ENCODE measurements at regions not wholly inside any gene's neighbourhood (a gene's known extent, or its start where the extent isn't known, plus 50 kb on each side); places are given as distances from the start of the nearest gene placed in this dataset.

DNA sequence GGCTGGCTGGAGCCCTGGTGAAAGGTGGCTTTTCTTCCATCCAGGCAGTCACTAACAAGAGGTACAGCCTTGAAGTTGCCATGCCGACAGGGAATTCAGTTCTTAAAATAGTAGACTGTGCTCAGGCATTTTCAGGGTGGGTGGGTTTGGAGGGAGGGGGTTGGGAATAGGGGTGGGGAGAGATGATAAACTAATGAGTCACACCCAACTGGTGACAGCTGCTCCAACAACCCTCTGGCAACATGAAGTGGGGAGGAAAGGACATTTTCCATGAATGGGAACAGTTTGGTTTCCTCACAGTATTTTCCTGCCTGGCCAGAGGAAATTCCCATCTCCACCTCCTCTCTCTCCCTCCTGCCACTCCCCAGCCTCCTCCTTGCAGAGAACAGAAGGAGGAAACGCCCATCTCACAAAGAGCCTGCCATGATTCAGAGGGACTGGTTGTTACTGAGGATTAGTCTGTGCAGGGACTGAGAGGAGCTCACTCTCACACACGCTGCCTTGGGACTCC, 113.0 kb upstream of the SLC1A4 start:
- TF ChIP-seq, protein P1, sequence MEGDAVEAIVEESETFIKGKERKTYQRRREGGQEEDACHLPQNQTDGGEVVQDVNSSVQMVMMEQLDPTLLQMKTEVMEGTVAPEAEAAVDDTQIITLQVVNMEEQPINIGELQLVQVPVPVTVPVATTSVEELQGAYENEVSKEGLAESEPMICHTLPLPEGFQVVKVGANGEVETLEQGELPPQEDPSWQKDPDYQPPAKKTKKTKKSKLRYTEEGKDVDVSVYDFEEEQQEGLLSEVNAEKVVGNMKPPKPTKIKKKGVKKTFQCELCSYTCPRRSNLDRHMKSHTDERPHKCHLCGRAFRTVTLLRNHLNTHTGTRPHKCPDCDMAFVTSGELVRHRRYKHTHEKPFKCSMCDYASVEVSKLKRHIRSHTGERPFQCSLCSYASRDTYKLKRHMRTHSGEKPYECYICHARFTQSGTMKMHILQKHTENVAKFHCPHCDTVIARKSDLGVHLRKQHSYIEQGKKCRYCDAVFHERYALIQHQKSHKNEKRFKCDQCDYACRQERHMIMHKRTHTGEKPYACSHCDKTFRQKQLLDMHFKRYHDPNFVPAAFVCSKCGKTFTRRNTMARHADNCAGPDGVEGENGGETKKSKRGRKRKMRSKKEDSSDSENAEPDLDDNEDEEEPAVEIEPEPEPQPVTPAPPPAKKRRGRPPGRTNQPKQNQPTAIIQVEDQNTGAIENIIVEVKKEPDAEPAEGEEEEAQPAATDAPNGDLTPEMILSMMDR (IDR thresholded peaks at IDR 0.05) = no peak
- no peak for TF ChIP-seq POLR2AphosphoS5 (IDR thresholded peaks at IDR 0.05)
